GM12864 (cell line): ENCODE measurements at regions not wholly inside any gene's neighbourhood (a gene's known extent, or its start where the extent isn't known, plus 50 kb on each side); places are given as distances from the start of the nearest gene placed in this dataset.

ENCODE experiments used
- DNase-seq: peaks from one replicate; pipeline ENCODE4 v3.0.0-alpha.2; 2011; ENCODE audit warnings: low read depth
- H3K4me3 ChIP-seq: 2 replicates; pipeline ENCODE4 v1.5.1; 2011; ENCODE audit warnings: mild to moderate bottlenecking, low read depth, low read length, control low read depth
- CTCF ChIP-seq: IDR thresholded peaks from 2 replicates; pipeline ENCODE4 v1.5.1; 2011; ENCODE audit warnings: low read depth, mild to moderate bottlenecking, moderate library complexity, low read length, control low read depth, inconsistent platforms; ENCODE audit errors: missing control alignments

GRCh38 chr15:48006031-48006511, 114.7 kb upstream of the SLC24A5 start:
- DNase-seq, result no peak
- TF ChIP-seq CTCF, result no peak
- no peak overlapping the region for H3K4me3 ChIP-seq

DNA sequence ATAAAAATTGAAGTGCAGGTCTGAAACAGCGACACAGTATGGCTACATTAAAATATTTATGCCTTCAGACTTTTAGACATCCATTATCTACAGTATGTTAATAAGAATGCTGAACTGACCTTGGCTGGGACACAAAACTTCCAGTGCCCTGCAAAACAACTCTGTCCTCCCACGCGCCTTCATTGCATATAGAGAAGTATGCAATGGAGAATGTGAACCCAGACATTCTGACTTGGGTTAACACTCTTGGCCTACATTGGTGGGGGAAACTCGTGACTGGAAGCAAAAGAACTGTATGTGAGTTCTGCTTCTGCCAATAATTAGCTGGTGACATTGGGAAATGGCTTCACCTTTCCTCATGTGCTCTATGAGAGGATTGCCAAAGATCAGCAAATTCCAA, 110.5 kb upstream of the SLC24A5 start:
- no peak for TF ChIP-seq CTCF
- no peak overlapping the region for H3K4me3 ChIP-seq
- no peak for DNase-seq

GRCh38 chr15:48012191-48012590, 108.6 kb upstream of the SLC24A5 start:
- H3K4me3 ChIP-seq, result no peak overlapping the region
- TF ChIP-seq CTCF, result no peak
- DNase-seq, result no peak

DNA sequence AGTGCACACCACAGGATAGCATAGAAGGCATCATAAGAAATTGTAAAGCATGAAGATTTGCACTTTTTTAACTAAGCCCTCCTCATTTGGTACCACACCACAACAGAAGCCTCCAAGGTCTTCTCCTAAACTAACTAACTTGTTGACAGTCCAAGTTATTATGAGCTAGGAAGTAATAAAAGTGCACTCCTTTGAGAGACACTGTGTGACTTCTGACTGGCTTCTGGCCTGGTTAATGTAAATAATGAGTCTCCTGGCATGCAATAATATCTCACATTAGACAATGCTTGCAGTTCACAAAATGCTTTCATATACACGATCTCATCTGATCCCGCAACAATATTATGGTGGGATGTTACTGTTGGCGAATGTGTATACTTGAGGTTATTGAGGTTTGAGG, 103.9 kb upstream of the SLC24A5 start:
- TF ChIP-seq CTCF, result no peak

GRCh38 chr15:48017747-48018146, 103.0 kb upstream of the SLC24A5 start:
- TF ChIP-seq CTCF, result no peak
- no peak overlapping the region for H3K4me3 ChIP-seq
- no peak for DNase-seq

More for the DNA sequence above, 103.9 kb upstream of the SLC24A5 start:
- H3K4me3 ChIP-seq, result no peak overlapping the region
- no peak for DNase-seq

GRCh38 chr15:48020166-48020565, 100.6 kb upstream of the SLC24A5 start:
- H3K4me3 ChIP-seq, result no peak overlapping the region
- DNase-seq, result peak; percentile 7
- TF ChIP-seq CTCF, result no peak

DNA sequence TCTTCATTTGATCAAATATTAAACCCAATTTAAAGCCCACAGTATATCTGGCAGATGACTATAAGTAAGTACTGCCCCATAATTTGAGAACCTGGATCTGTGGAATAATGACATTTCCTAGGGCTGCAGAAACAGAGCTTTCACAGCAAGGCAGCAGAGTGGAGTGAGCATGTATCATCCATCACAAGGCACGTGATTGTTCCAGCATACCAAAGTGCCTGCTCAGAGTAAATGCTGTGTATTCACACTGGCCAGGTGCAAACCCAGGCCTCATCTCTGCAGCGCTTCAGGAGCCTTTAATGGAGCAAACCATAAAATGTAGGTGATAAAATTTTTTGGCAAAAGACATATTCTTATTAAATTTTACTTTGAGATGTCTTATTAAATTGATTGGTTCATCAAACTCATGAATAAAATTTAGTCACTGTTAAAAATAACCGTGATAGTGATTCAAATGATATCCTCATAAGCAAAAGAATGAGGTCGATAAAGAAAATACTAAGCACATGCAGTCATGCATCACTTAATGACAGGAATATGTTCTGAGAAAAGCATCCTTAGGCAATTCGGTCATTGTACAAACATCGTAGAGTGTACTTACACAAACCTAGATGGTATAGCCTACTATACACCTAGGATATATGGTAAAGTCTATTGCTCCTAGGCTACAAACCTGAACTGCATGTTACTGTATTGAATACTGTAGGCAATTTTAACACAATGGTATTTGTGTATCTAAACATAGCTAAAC, 99.3 kb upstream of the SLC24A5 start:
- no peak for TF ChIP-seq CTCF
- no peak overlapping the region for H3K4me3 ChIP-seq
- no peak for DNase-seq
